ENCODE measurements at regions not wholly inside any gene's neighbourhood (a gene's known extent, or its start where the extent isn't known, plus 50 kb on each side); places are given as distances from the start of the nearest gene placed in this dataset.

DNA sequence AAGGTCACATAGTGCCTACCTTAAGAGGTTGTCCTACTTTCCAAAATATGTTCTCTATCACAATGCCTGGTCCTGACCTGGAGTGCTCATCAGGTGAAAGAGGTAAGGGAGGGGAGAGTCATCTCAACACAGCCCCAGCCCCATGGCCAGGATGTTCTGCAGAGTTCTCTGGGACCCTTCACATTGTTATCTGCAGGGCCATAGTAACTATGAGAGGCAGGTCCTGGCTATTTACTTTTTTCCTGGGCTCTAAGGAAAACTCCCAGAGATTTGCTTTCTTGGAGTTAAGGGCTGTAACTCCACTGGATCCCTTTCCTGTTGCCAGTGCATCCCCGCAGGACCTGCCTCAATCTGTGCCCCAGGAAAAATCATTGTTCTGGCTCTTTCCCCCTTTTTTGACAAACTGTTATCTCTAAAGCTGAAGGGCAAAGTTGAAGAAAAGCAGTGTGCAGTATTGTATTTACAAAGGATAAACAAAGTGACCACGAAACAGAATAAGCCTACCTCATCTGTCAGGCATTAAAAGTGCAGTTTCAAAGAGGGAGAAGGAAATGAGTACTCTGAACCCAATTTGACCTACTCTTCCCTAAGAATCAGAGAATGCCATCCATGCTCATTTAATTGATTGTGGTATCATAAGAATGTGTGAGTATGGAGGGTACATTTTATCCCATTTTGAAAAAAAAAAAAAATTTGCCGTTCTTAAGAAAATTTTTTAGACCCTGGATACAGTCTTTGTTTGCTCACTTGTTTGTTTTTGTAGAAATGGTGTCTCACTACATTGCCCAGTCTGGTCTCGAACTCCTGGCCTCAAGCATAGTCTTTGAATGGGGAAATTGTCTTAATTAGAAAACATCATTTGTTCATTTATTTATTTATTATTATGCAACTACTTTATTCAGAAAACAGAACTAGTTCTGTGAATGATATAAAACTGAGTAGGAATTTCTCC lies 149.6 kb downstream of the RHOU start:
- TF ChIP-seq, protein P1, sequence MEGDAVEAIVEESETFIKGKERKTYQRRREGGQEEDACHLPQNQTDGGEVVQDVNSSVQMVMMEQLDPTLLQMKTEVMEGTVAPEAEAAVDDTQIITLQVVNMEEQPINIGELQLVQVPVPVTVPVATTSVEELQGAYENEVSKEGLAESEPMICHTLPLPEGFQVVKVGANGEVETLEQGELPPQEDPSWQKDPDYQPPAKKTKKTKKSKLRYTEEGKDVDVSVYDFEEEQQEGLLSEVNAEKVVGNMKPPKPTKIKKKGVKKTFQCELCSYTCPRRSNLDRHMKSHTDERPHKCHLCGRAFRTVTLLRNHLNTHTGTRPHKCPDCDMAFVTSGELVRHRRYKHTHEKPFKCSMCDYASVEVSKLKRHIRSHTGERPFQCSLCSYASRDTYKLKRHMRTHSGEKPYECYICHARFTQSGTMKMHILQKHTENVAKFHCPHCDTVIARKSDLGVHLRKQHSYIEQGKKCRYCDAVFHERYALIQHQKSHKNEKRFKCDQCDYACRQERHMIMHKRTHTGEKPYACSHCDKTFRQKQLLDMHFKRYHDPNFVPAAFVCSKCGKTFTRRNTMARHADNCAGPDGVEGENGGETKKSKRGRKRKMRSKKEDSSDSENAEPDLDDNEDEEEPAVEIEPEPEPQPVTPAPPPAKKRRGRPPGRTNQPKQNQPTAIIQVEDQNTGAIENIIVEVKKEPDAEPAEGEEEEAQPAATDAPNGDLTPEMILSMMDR (IDR thresholded peaks at IDR 0.05) = no peak
- no peak for TF ChIP-seq POLR2A (IDR thresholded peaks at IDR 0.05)
